ENCODE measurements at regions not wholly inside any gene's neighbourhood (a gene's known extent, or its start where the extent isn't known, plus 50 kb on each side); places are given as distances from the start of the nearest gene placed in this dataset.

DNA sequence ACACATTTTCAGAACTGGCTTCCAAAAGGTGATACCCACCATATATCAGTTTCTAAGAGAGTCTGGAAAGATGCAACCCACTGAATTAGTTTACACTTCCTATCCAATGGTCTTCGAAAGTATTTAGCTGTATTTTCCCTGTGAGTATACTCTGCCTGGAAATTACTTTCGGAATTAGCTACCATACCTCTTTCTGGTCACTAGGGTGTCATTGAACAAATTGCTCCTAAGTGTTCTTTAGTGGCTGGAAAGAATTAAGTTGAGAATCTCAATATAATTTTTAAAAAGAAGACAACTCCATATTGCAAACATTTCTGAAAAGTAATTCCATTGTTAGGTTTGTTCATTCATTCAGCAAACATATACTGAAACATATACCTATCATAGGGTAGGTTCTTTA lies 283.1 kb upstream of the SSTR1 start:
- TF ChIP-seq CTCF (IDR thresholded peaks at IDR 0.05; ENCODE audit: extremely low read depth, missing control alignments): no peak
- no peak for DNase-seq (ENCODE audit: low spot score)

DNA sequence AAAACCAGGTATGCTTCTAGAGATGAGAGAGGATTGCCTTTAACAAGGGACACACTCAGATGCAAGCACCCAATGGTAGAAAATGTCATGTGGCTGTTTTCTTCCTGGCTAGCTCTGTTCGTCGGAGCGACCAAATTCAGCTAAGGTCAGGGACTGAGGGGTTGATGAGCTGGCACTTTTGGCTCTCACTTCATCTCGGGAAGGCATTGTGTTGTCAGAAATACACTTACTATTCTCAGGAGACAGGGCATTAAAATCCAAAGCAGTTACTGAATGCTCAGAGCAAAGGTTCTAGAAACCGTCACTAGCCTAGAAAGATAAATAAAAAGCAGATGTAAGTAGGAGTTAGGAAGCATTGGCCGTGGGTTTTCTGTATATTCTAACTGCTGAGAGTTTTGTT lies 275.7 kb upstream of the SSTR1 start:
- no peak for TF ChIP-seq CTCF (IDR thresholded peaks at IDR 0.05; ENCODE audit: extremely low read depth, missing control alignments)
- no peak for DNase-seq (ENCODE audit: low spot score)

- TF ChIP-seq CTCF (IDR thresholded peaks at IDR 0.05; ENCODE audit: extremely low read depth, missing control alignments): no peak
- DNase-seq (ENCODE audit: low spot score): no peak
These were observed 275.2 kb upstream of the SSTR1 start for GRCh38 chr14:37932481-37932880.

DNA sequence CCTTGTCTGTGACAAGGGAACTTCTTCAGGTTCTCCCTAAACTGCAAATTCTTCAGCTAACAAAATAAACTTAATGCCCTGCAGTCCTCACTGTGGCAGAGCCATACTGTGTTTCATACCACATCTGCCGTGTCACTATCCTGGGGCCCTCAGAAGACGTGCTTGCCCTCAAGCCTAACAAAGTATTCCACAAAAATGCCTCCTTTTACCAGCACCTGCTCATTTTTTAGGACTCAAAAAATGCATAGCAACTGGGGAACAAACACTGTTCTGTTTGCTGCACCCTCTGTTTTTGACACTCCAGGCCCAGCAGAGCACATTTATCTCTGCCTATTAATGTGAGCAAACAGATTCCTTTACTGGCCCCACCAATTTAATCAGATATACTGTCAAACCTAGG lies 270.7 kb upstream of the SSTR1 start:
- TF ChIP-seq CTCF (IDR thresholded peaks at IDR 0.05; ENCODE audit: extremely low read depth, missing control alignments): no peak
- DNase-seq (ENCODE audit: low spot score): no peak

- no peak for DNase-seq (ENCODE audit: low spot score)
- TF ChIP-seq CTCF (IDR thresholded peaks at IDR 0.05; ENCODE audit: extremely low read depth, missing control alignments): no peak
These were observed 268.2 kb upstream of the SSTR1 start for GRCh38 chr14:37939442-37940028.

DNA sequence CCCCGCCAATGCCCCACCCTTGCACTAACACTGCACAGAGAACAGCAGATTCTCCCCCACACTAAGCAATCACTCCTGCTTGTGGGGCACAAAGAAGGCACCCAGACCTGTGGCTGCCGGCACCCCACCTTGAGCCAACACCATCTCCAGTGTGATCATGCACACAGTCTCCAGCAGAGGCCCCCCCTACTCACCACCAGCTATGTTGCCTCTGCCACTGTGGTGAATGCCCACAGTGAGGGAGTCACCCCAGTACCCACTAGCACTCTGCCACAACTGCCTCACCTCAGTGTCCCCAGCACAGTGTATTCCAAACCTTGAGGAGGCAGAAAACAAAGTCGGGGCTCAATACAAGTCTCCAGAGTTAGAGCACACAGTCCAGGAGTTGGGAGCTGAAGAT lies 261.7 kb upstream of the SSTR1 start:
- no peak for TF ChIP-seq CTCF (IDR thresholded peaks at IDR 0.05; ENCODE audit: extremely low read depth, missing control alignments)
- no peak for DNase-seq (ENCODE audit: low spot score)

GRCh38 chr14:37946819-37947218 lies 260.9 kb upstream of the SSTR1 start:
- TF ChIP-seq CTCF (IDR thresholded peaks at IDR 0.05; ENCODE audit: extremely low read depth, missing control alignments): no peak
- no peak for DNase-seq (ENCODE audit: low spot score)

All from GM20000 (cell line).